ENCODE measurements at regions not wholly inside any gene's neighbourhood (a gene's known extent, or its start where the extent isn't known, plus 50 kb on each side); places are given as distances from the start of the nearest gene placed in this dataset.

GRCh38 chrX:145919400-145919799 lies 101.8 kb downstream of the SLITRK2 start:
- TF ChIP-seq CTCF (IDR thresholded peaks at IDR 0.05) (no peak), EP300 (IDR thresholded peaks at IDR 0.05; ENCODE audit: low read depth) (no peak)

Measured in transverse colon (tissue), 3 donors.